HCT116 (cell line): ENCODE measurements at regions not wholly inside any gene's neighbourhood (a gene's known extent, or its start where the extent isn't known, plus 50 kb on each side); places are given as distances from the start of the nearest gene placed in this dataset.

Experiments used
- ATAC-seq: fragments of 200-7000 bp; cut with Tn5 transposase; 2 replicates; pipeline ENCODE4 v1.9.1; 2020; ENCODE audit warnings: mild to moderate bottlenecking, moderate library complexity
- BruUV-seq: library from RNA; stranded (reverse); fragments of 400-500 nt; replicated peaks from 2 replicates; lab custom pipeline; 2021; lab: Mats Ljungman, UMichigan
- CTCF ChIA-PET: fragments of 300-600 bp; sonication (Branson Sonifier 250); formaldehyde crosslinking; loops from one replicate; lab custom pipeline; 2021; ENCODE audit warnings: antibody characterized with exemption; lab: Charles Lee
- POLR2A ChIA-PET: fragments of 300-600, 350-600 bp; sonication (Branson Sonifier 250); formaldehyde crosslinking; loops from one replicate; lab custom pipeline; 2021; ENCODE audit warnings: antibody characterized with exemption; lab: Charles Lee
- RAD21 ChIA-PET, 2 experiments: fragments of 300-600 bp; sonication (Branson Sonifier 250); formaldehyde crosslinking; loops; one replicate each; lab custom pipeline; 2023; ENCODE audit warnings: low total read pairs in 2 of 2; ENCODE audit not compliant: uncharacterized antibody in 2 of 2, unreplicated experiment in 2 of 2, low non-redundant PET in 1 of 2; lab: Charles Lee
- DNase-seq: peaks from one replicate; pipeline ENCODE4 v3.0.0-alpha.2; 2010; ENCODE audit warnings: low read depth, low spot score
- H2AFZ ChIP-seq: fragments of 200-600 bp; shearing (Covaris generic), sonication (generic); 2 replicates; pipeline ENCODE4 v1.6.1; 2017; ENCODE audit warnings: low read depth, mixed run types, mixed read lengths, antibody characterized with exemption, low read length; ENCODE audit not compliant: poor library complexity, severe bottlenecking
- H3K27ac ChIP-seq: 2 replicates; pipeline ENCODE4 v1.5.1; 2012; ENCODE audit warnings: low read depth, low read length
- H3K27me3 ChIP-seq: fragments of 200-600 bp; sonication (generic); 2 replicates; pipeline ENCODE4 v1.6.1; 2016; ENCODE audit warnings: mixed run types, low read length, mixed read lengths; ENCODE audit not compliant: insufficient read depth
- H3K36me3 ChIP-seq, 2 experiments: fragments of 200-500 bp in 1 of 2; fragments of 200-600 bp in 1 of 2; sonication (Bioruptor generic) in 1 of 2; sonication (generic) in 1 of 2; 2 replicates each; pipeline versions ENCODE4 v1.5.1 to v1.6.1; 2014 to 2016; ENCODE audit warnings: low read length in 2 of 2, inconsistent platforms in 1 of 2, mixed read lengths in 1 of 2, mixed run types in 1 of 2; ENCODE audit not compliant: insufficient read depth in 2 of 2, control insufficient read depth in 1 of 2
- H3K4me1 ChIP-seq, 2 experiments: fragments of 200-600 bp in 1 of 2; sonication (generic) in 1 of 2; 2 replicates each; pipeline versions ENCODE4 v1.5.1 to v1.6.1; 2012 to 2017; ENCODE audit warnings: low read length in 2 of 2, inconsistent platforms in 1 of 2, mild to moderate bottlenecking in 1 of 2, mixed read lengths in 1 of 2, mixed run types in 1 of 2, moderate library complexity in 1 of 2; ENCODE audit not compliant: insufficient read depth in 2 of 2, control insufficient read depth in 1 of 2
- H3K4me2 ChIP-seq: fragments of 200-600 bp; sonication (generic); 2 replicates; pipeline ENCODE4 v1.6.1; 2017; ENCODE audit warnings: mixed run types, low read length, mixed read lengths
- H3K4me3 ChIP-seq, 2 experiments: fragments of 200-600 bp in 1 of 2; sonication (generic) in 1 of 2; replicated peaks in 1 of 2; 2 replicates each; pipeline ENCODE4 v1.5.1; 2011 to 2016; ENCODE audit warnings: low read length in 2 of 2, control low read depth in 1 of 2, low read depth in 1 of 2, mild to moderate bottlenecking in 1 of 2, mixed read lengths in 1 of 2, mixed run types in 1 of 2
- H3K79me2 ChIP-seq: fragments of 200-600 bp; sonication (generic); 2 replicates; pipeline ENCODE4 v1.6.1; 2017; ENCODE audit warnings: mild to moderate bottlenecking, mixed run types, low read length, moderate library complexity, mixed read lengths; ENCODE audit not compliant: insufficient read depth
- H3K9ac ChIP-seq: fragments of 200-600 bp; sonication (generic); 2 replicates; pipeline ENCODE4 v1.6.1; 2016; ENCODE audit warnings: low read length, mixed read lengths
- H3K9me2 ChIP-seq: fragments of 200-600 bp; sonication (generic), shearing (Covaris generic); 2 replicates; pipeline ENCODE4 v1.6.1; 2017; ENCODE audit warnings: mixed run types, mild to moderate bottlenecking, moderate library complexity; ENCODE audit not compliant: insufficient read depth
- H3K9me3 ChIP-seq, 2 experiments: fragments of 200-500 bp in 1 of 2; fragments of 200-600 bp in 1 of 2; sonication (Bioruptor generic) in 1 of 2; sonication (generic) in 1 of 2; 2 replicates each; pipeline ENCODE4 v1.6.1; 2014 to 2017; ENCODE audit warnings: low read length in 2 of 2, mixed read lengths in 2 of 2, inconsistent platforms in 1 of 2, low read depth in 1 of 2, mild to moderate bottlenecking in 1 of 2, mixed run types in 1 of 2, moderate library complexity in 1 of 2; ENCODE audit not compliant: control insufficient read depth in 1 of 2, insufficient read depth in 1 of 2
- H4K20me1 ChIP-seq: fragments of 200-600 bp; sonication (generic), shearing (Covaris generic); 2 replicates; pipeline ENCODE4 v1.6.1; 2017; ENCODE audit warnings: mixed run types, mild to moderate bottlenecking, moderate library complexity; ENCODE audit not compliant: insufficient read depth
- ATF3 ChIP-seq: IDR thresholded peaks from 2 replicates; pipeline ENCODE4 v1.6.1; 2012
- CBX3 ChIP-seq: IDR thresholded peaks from 2 replicates; pipeline ENCODE4 v1.6.1; 2012; ENCODE audit warnings: low read depth
- CTCF ChIP-seq, 3 experiments: fragments of 200-600 bp in 1 of 3; sonication (generic) in 1 of 3; IDR thresholded peaks in 2 of 3; conservative IDR thresholded peaks in 1 of 3; 2 replicates each; pipeline ENCODE4 v1.5.1; 2012 to 2017; ENCODE audit warnings: low read depth in 2 of 3, low read length in 2 of 3, antibody characterized with exemption in 1 of 3, borderline replicate concordance in 1 of 3, control low read depth in 1 of 3, mild to moderate bottlenecking in 1 of 3, mixed read lengths in 1 of 3, mixed run types in 1 of 3, moderate library complexity in 1 of 3; ENCODE audit not compliant: insufficient read depth in 1 of 3
- EGR1 ChIP-seq: IDR thresholded peaks from 2 replicates; pipeline ENCODE4 v1.6.1; 2012; ENCODE audit warnings: low read depth
- EZH2phosphoT487 ChIP-seq: fragments of 200-600 bp; IDR thresholded peaks from 2 replicates; pipeline ENCODE4 v1.6.1; 2018; ENCODE audit warnings: antibody characterized with exemption, borderline replicate concordance
- RAD21 ChIP-seq: IDR thresholded peaks from 2 replicates; pipeline ENCODE4 v1.6.1; 2012; ENCODE audit warnings: low read depth, mild to moderate bottlenecking
- REST ChIP-seq: IDR thresholded peaks from 2 replicates; pipeline ENCODE4 v1.6.1; 2012; ENCODE audit warnings: low read depth
- SIN3A ChIP-seq: IDR thresholded peaks from 2 replicates; pipeline ENCODE4 v1.6.1; 2012; ENCODE audit warnings: low read depth
- TCF7L2 ChIP-seq: IDR thresholded peaks from 2 replicates; pipeline ENCODE4 v1.7.0; 2011; ENCODE audit warnings: borderline replicate concordance, inconsistent platforms; ENCODE audit not compliant: insufficient read depth, insufficient read length; ENCODE audit errors: extremely low read depth
- YY1 ChIP-seq: IDR thresholded peaks from 2 replicates; pipeline ENCODE4 v1.6.1; 2011; ENCODE audit warnings: low read length, low read depth, moderate library complexity, mild to moderate bottlenecking; ENCODE audit not compliant: insufficient replicate concordance; ENCODE audit errors: extremely low read depth
- ZBTB33 ChIP-seq: IDR thresholded peaks from 2 replicates; pipeline ENCODE4 v1.6.1; 2011; ENCODE audit warnings: mild to moderate bottlenecking, low read length, moderate library complexity; ENCODE audit not compliant: insufficient replicate concordance; ENCODE audit errors: extremely low read depth
- intact Hi-C: fragments of 100-400 bp; cut with micrococcal nuclease; formaldehyde crosslinking; loops from 2 replicates; pipeline ENCODE4 v1.10.0; 2022

DNA sequence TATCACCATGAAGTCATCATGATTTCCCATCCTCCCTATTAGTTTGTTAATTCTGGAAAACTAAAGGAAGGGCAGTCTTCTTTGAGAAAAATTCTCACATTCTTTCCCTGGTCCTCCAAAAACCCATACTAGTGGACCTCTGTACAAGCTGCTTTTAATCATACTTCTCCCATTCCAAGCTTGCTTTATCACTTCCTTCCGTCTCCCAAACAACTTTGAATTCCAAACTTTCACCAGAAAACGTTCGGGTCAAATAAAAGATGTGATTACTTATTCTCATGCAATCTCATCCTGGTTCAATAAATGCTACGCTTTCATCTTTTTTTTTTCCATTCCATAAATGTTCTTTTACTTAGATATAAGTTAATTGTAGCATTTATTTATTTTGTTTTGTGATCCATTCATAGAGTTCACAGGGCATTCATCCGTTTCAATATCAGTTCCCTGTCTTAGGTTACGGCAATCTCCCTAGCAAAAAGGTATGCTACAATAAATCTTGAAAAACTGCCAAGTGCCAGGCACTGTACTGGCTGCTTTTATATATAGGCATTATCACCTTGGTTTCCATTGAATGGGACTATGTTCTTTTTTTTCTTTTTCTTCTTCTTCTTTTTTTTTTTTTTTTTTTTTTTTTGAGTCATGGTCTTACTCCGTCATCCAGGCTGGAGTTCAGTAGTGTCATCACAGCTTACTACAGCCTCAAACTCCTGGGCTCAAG is 100.2 kb upstream of the GREM2 start:
- TF ChIP-seq EGR1 = no peak
- TF ChIP-seq YY1 = no peak
- H3K79me2 ChIP-seq = no peaks in the 10 kb centered on the region
- H3K4me3 ChIP-seq = no peak overlapping the region
- H3K9me3 ChIP-seq = peaks cover 3 to 20% of the 10 kb centered on the region in 2 experiments; a peak in 2 of 4 replicates
- no peak overlapping the region for H3K27ac ChIP-seq
- H4K20me1 ChIP-seq = no peaks in the 10 kb centered on the region
- H3K9ac ChIP-seq = no peak overlapping the region
- ATAC-seq (no peak), DNase-seq (no peak)
- CTCF ChIA-PET = no interaction called here
- H3K36me3 ChIP-seq = no peaks in the 10 kb centered on the region
- H3K9me2 ChIP-seq = no peaks in the 10 kb centered on the region
- no peak overlapping the region for H2AFZ ChIP-seq
- RAD21 ChIA-PET = no interaction called here
- no peak overlapping the region for H3K4me2 ChIP-seq
- H3K27me3 ChIP-seq = no peaks in the 10 kb centered on the region
- intact Hi-C loops = no loop called here
- BruUV-seq = no TSS peak
- POLR2A ChIA-PET = no interaction called here
- no peaks in the 10 kb centered on the region for H3K4me1 ChIP-seq

DNA sequence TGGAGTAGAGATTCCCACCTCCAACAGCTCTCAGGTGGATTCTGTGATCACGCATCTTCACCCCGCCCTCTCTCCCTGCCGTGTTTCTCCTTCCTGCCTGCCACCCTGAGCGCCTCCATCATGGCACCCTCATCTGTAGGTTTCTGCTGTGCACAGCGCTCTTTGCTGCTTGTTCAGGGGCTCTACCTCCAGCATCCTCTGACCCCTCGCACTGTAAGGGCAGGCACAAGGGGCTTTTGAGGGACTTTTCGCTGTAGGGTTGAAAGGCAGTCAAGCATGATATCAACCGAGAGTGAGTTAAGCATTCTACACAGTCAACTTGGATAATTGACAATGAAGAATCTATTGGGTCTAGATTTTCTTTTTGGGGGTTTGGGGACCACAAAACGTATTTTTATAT is 99.1 kb upstream of the GREM2 start:
- Histone ChIP-seq H3K4me3 (no peak overlapping the region), H3K36me3 (no peaks in the 10 kb centered on the region)
- no peak for TF ChIP-seq RAD21
- TF ChIP-seq TCF7L2 = no peak
- no peak for TF ChIP-seq CTCF (IDR thresholded peaks at IDR 0.05 in 2 of 3, conservative IDR thresholded peaks at IDR 0.05 in 1 of 3; ENCODE audit: borderline replicate concordance in 1 of 3, insufficient read depth in 1 of 3, low read depth in 2 of 3, low read length in 2 of 3)
- TF ChIP-seq REST = no peak
- no peak for TF ChIP-seq EZH2phosphoT487
- TF ChIP-seq CBX3 = no peak
- TF ChIP-seq SIN3A = no peak
- no peak for TF ChIP-seq ZBTB33
- TF ChIP-seq ATF3 = no peak

More for the DNA sequence above, 99.1 kb upstream of the GREM2 start:
- intact Hi-C loops = no loop called here
- Histone ChIP-seq H3K4me2 (no peak overlapping the region), H2AFZ (no peak overlapping the region), H3K4me1 (no peaks in the 10 kb centered on the region), H3K27ac (no peak overlapping the region), H3K9me3 (peaks cover 3 to 18% of the 10 kb centered on the region in 2 experiments; a peak in 2 of 4 replicates), H4K20me1 (no peaks in the 10 kb centered on the region), H3K9ac (no peak overlapping the region), H3K9me2 (no peaks in the 10 kb centered on the region), H3K79me2 (no peaks in the 10 kb centered on the region), H3K27me3 (no peaks in the 10 kb centered on the region)
- DNase-seq = no peak
- no TSS peak for BruUV-seq
- POLR2A ChIA-PET = no interaction called here
- RAD21 ChIA-PET = no interaction called here
- CTCF ChIA-PET = no interaction called here
- no peak for ATAC-seq
